Heart right ventricle (tissue), 16 donors: ENCODE measurements at regions not wholly inside any gene's neighbourhood (a gene's known extent, or its start where the extent isn't known, plus 50 kb on each side); places are given as distances from the start of the nearest gene placed in this dataset.

Experiments
- ATAC-seq, 8 donors: fragments of 200-7000 bp; cut with Tn5 transposase; one replicate each; pipeline ENCODE4 v1.9.1; 2020; ENCODE audit warnings: mild to moderate bottlenecking in 8 of 8, moderate library complexity in 8 of 8, moderate number of reproducible peaks in 1 of 8
- DNase-seq, 2 donors: peaks; one replicate each; pipeline ENCODE4 v3.0.0-alpha.2; 2020
- H3K27ac ChIP-seq, 10 donors: fragments of 200-600 bp; sonication (generic) in 2 of 10; one replicate each; pipeline versions ENCODE4 v1.5.0 to v1.8.0; 2020 to 2022; ENCODE audit warnings: mild to moderate bottlenecking in 3 of 10
- H3K27me3 ChIP-seq, 7 donors: fragments of 200-600 bp; one replicate each; pipeline ENCODE4 v1.8.0; 2021 to 2022; ENCODE audit warnings: mild to moderate bottlenecking in 2 of 7
- H3K36me3 ChIP-seq, 9 donors: fragments of 200-600 bp; sonication (generic) in 1 of 9; one replicate each; pipeline versions ENCODE4 v1.5.0 to v1.8.0; 2020 to 2022; ENCODE audit warnings: mild to moderate bottlenecking in 2 of 9
- H3K4me1 ChIP-seq, 9 donors: fragments of 200-600 bp; sonication (generic) in 1 of 9; one replicate each; pipeline versions ENCODE4 v1.5.0 to v1.8.0; 2020 to 2022; ENCODE audit warnings: mild to moderate bottlenecking in 4 of 9
- H3K4me3 ChIP-seq, 10 donors: fragments of 200-600 bp; sonication (generic) in 2 of 10; one replicate each; pipeline versions ENCODE4 v1.5.0 to v1.8.0; 2020 to 2022; ENCODE audit warnings: mild to moderate bottlenecking in 7 of 10, moderate library complexity in 2 of 10
- H3K9me3 ChIP-seq, 11 donors: fragments of 200-600 bp in 10 of 11; sonication (generic) in 2 of 11; one replicate each; pipeline versions ENCODE4 v1.5.0 to v1.8.0; 2013 to 2022; ENCODE audit warnings: mild to moderate bottlenecking in 2 of 11, control low read depth in 1 of 11, moderate library complexity in 1 of 11
- CTCF ChIP-seq, 9 donors: fragments of 200-600 bp; sonication (generic) in 2 of 9; IDR thresholded peaks; one replicate each; pipeline versions ENCODE4 v1.5.0 to v1.8.0; 2021 to 2022; ENCODE audit warnings: antibody characterized with exemption in 9 of 9, mild to moderate bottlenecking in 5 of 9, moderate library complexity in 1 of 9
- WGBS, 2 donors: extraction: QIAGEN DNeasy Blood & Tissue Kit; methylation state at CpG; one replicate each; pipeline ENCODE4 v1.1.7; 2013; ENCODE audit warnings: inconsistent platforms in 1 of 2; 5-methylcytosine and 5-hydroxymethylcytosine counted together
- intact Hi-C, 10 donors: fragments of 100-400 bp; cut with DNase I; formaldehyde crosslinking; loops; one replicate each; pipeline versions ENCODE4 v1.11.1 to v1.14.2; 2022
- donor health status: Arrhythmogenic right ventricular cardiomyopathy.
- donor health status: ischemic (EF 13 %, LVEDD 7.1; RV severe dilation, severe dysfunction).
- donor health status: healthy with polysubstance abuse.
- donor health status: DM: no; HTN: yes; CAD: no.
- donor health status: DM: no; HTN: no; CAD: no.
- donor health status: ischemic (EF 25% LVEDD 6.9; RV normal size, moderate dysfunction).
- donor health status: ischemic (EF 25% LVEDD 5.7; RV mildly dilated, moderate dysfunction).
- donor health status: healthy.
- donor health status: DM: yes; HTN: yes; CAD: no.
- donor health status: Ischemic cardiomyopathy.
- donor health status: ischemic (EF 35%, LVEDD 5.7; RV mildly dilated, moderate dysfunction).
- donor health status: nonischemic (EF 11% LVEDD 7.7; RV severe dilation, severe dysfunction).
- donor health status: DM: yes; HTN: yes; CAD: no.
- donor health status: PGD.
- donor health status: ischemic (EF 29% LVEDD 5.4; RV normal size, mild dysfunction).
- donor health status: nonischemic (EF 23%, LVEDD 6.1; RV moderate dilation, normal function).

- TF ChIP-seq CTCF (IDR thresholded peaks at IDR 0.05): no peak
- Histone ChIP-seq H3K4me1 (peaks cover 0 to 9% (median 0%) of the 10 kb centered on the region in 9 donors), H3K36me3 (no peaks in the 10 kb centered on the region), H3K9me3 (peaks cover 0 to 18% (median 10%) of the 10 kb centered on the region in 11 donors), H3K27me3 (no peaks in the 10 kb centered on the region), H3K27ac (no peak overlapping the region), H3K4me3 (no peak overlapping the region)
- DNase-seq (no peak), ATAC-seq (no peak)
- intact Hi-C loops: no loop called here
- WGBS, 2 donors: 83 to 84% methylated on average over 1 of the region's 1 CpG
Measured at GRCh38 chr4:26004290-26004689, 90.3 kb downstream of the SMIM20 start.

- H3K4me3 ChIP-seq: no peak overlapping the region
- intact Hi-C loops: no loop called here
- no peak for ATAC-seq
Measured at GRCh38 chr4:26005764-26006163, 91.7 kb downstream of the SMIM20 start.

GRCh38 chr4:26008737-26009136 is 94.7 kb downstream of the SMIM20 start:
- intact Hi-C loops: no loop called here
- no peak for ATAC-seq
- TF ChIP-seq CTCF (IDR thresholded peaks at IDR 0.05): no peak
- H3K4me1 ChIP-seq: peaks cover 0 to 3% (median 0%) of the 10 kb centered on the region in 9 donors
- no peak overlapping the region for H3K27ac ChIP-seq
- 0% methylated on average over 1 of the region's 1 CpG for WGBS, 2 donors
- peaks cover 0 to 27% (median 10%) of the 10 kb centered on the region in 11 donors for H3K9me3 ChIP-seq
- DNase-seq: no peak
- H3K27me3 ChIP-seq: no peaks in the 10 kb centered on the region
- H3K4me3 ChIP-seq: no peak overlapping the region
- H3K36me3 ChIP-seq: no peaks in the 10 kb centered on the region

More at GRCh38 chr4:26005764-26006163, 91.7 kb downstream of the SMIM20 start:
- Histone ChIP-seq H3K36me3 (no peaks in the 10 kb centered on the region), H3K27ac (no peak overlapping the region), H3K27me3 (no peaks in the 10 kb centered on the region), H3K9me3 (peaks cover 0 to 29% (median 10%) of the 10 kb centered on the region in 11 donors), H3K4me1 (peaks cover 0 to 5% (median 0%) of the 10 kb centered on the region in 9 donors)
- no peak for DNase-seq
- 62 to 64% methylated on average over 4 of the region's 4 CpGs for WGBS, 2 donors
- no peak for TF ChIP-seq CTCF (IDR thresholded peaks at IDR 0.05)

GRCh38 chr4:26009502-26009901 is 95.5 kb downstream of the SMIM20 start:
- no peaks in the 10 kb centered on the region for H3K36me3 ChIP-seq
- ATAC-seq: no peak
- no peaks in the 10 kb centered on the region for H3K27me3 ChIP-seq
- TF ChIP-seq CTCF (IDR thresholded peaks at IDR 0.05): no peak
- peaks cover 0 to 27% (median 10%) of the 10 kb centered on the region in 11 donors for H3K9me3 ChIP-seq
- H3K27ac ChIP-seq: no peak overlapping the region
- intact Hi-C loops: no loop called here
- 83 to 84% methylated on average over 3 of the region's 3 CpGs for WGBS, 2 donors
- peaks cover 0 to 10% (median 2%) of the 10 kb centered on the region in 9 donors for H3K4me1 ChIP-seq
- no peak overlapping the region for H3K4me3 ChIP-seq
- no peak for DNase-seq
